ENCODE measurements at regions not wholly inside any gene's neighbourhood (a gene's known extent, or its start where the extent isn't known, plus 50 kb on each side); places are given as distances from the start of the nearest gene placed in this dataset.

- DNase-seq (ENCODE audit: low read depth in 2 of 2, low spot score in 1 of 2) = no peak
Measured at GRCh38 chr22:48346311-48346710, 1481.4 kb downstream of the BRD1 start.

GRCh38 chr22:48345631-48346030 lies 1482.0 kb downstream of the BRD1 start:
- no peak for DNase-seq (ENCODE audit: low read depth in 2 of 2, low spot score in 1 of 2)

GRCh38 chr22:48343461-48343860 lies 1484.2 kb downstream of the BRD1 start:
- DNase-seq (ENCODE audit: low read depth in 2 of 2, low spot score in 1 of 2) = no peak

- no peak for DNase-seq (ENCODE audit: low read depth in 2 of 2, low spot score in 1 of 2)
Measured at GRCh38 chr22:48342732-48343131, 1484.9 kb downstream of the BRD1 start.

- DNase-seq (ENCODE audit: low read depth in 2 of 2, low spot score in 1 of 2) = no peak
Measured at GRCh38 chr22:48342016-48342415, 1485.7 kb downstream of the BRD1 start.

- no peak for DNase-seq (ENCODE audit: low read depth in 2 of 2, low spot score in 1 of 2)
Measured at GRCh38 chr22:48340727-48341709, 1486.7 kb downstream of the BRD1 start.

GRCh38 chr22:48340191-48340590 lies 1487.5 kb downstream of the BRD1 start:
- DNase-seq (ENCODE audit: low read depth in 2 of 2, low spot score in 1 of 2) = no peak

GRCh38 chr22:48338793-48339705 lies 1488.6 kb downstream of the BRD1 start:
- DNase-seq (ENCODE audit: low read depth in 2 of 2, low spot score in 1 of 2) = no peak

GRCh38 chr22:48337957-48338792 lies 1489.5 kb downstream of the BRD1 start:
- no peak for DNase-seq (ENCODE audit: low read depth in 2 of 2, low spot score in 1 of 2)

GRCh38 chr22:48336339-48337060 lies 1491.2 kb downstream of the BRD1 start:
- DNase-seq (ENCODE audit: low read depth in 2 of 2, low spot score in 1 of 2) = no peak

- no peak for DNase-seq (ENCODE audit: low read depth in 2 of 2, low spot score in 1 of 2)
Measured at GRCh38 chr22:48335442-48336139, 1492.1 kb downstream of the BRD1 start.

GRCh38 chr22:48334971-48335370 lies 1492.7 kb downstream of the BRD1 start:
- no peak for DNase-seq (ENCODE audit: low read depth in 2 of 2, low spot score in 1 of 2)

- DNase-seq (ENCODE audit: low read depth in 2 of 2, low spot score in 1 of 2) = no peak
Measured at GRCh38 chr22:48333816-48334735, 1493.6 kb downstream of the BRD1 start.

- no peak for DNase-seq (ENCODE audit: low read depth in 2 of 2, low spot score in 1 of 2)
Measured at GRCh38 chr22:48333323-48333763, 1494.3 kb downstream of the BRD1 start.

GRCh38 chr22:48332438-48333322 lies 1495.0 kb downstream of the BRD1 start:
- no peak for DNase-seq (ENCODE audit: low read depth in 2 of 2, low spot score in 1 of 2)

GRCh38 chr22:48331691-48332220 lies 1495.9 kb downstream of the BRD1 start:
- DNase-seq (ENCODE audit: low read depth in 2 of 2, low spot score in 1 of 2) = no peak

GRCh38 chr22:48331266-48331665 lies 1496.4 kb downstream of the BRD1 start:
- no peak for DNase-seq (ENCODE audit: low read depth in 2 of 2, low spot score in 1 of 2)

Measured in stimulated activated CD8-positive, alpha-beta memory T cell treated with anti-CD3 and anti-CD28 coated beads, Interleukin-4, amount 100 ng/mL, for 4 hours (primary cell).